Right hindlimb (tissue), 1 donor: ENCODE measurements at regions not wholly inside any gene's neighbourhood (a gene's known extent, or its start where the extent isn't known, plus 50 kb on each side); places are given as distances from the start of the nearest gene placed in this dataset.

Experiments used
- DNase-seq: peaks from one replicate; pipeline ENCODE4 v3.0.0-alpha.2; 2018

DNA sequence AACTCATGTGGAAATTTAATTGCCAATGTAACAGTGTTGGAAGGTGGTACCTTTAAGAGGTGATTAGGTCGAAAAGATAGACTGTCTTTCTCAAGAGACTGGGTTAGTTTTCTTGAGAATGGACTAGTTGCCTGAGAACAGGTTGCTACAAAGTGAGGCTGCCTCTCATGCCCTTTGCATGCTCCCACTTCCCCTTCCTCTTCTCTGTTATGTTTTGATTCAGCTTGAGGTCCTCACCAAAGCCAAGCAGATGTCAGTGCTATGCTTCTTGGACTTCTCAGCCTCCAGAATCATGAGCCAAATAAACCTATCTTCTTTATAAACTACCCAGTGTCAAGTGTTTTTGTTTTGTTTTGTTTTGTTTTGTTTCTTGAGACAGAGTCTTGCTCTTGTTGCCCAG lies 187.0 kb upstream of the RUNX1 start:
- DNase-seq = no peak

DNA sequence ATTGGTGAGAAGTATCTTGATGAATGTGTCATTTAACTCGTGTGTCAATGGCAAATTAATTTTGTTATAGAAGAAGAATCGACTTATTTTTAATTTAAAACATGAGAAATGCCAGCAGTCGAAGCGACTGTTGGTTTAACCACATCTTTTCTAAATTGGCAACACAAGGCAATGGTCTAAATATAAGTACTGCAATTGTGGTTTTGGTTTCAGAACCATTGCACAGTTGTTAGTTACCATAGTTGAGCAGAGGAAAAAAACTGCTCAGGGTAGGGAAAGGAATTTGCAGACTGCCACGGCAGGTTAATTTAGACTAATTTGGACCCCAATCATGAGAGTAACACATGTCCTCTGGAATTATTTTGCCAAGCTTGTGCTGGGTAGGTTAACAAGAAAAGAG lies 185.6 kb upstream of the RUNX1 start:
- no peak for DNase-seq

DNA sequence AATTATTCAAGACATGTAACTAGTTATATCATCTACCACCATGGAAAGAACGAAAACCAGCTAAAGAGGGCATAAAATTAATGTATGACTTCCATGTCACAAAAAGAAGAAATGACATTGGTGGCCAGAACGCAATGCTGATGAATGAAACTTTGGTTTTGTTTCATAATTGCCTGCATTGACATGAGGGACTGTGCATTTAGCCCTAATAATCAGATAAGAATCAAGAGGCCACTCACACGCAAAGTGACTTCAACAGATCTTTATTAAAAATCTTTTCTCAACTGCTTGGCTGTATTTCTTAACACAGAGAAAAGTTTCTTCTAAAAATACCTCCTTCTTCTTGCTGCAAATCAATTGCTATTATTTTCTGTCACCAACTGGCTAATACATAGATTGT lies 184.7 kb upstream of the RUNX1 start:
- DNase-seq = no peak

DNA sequence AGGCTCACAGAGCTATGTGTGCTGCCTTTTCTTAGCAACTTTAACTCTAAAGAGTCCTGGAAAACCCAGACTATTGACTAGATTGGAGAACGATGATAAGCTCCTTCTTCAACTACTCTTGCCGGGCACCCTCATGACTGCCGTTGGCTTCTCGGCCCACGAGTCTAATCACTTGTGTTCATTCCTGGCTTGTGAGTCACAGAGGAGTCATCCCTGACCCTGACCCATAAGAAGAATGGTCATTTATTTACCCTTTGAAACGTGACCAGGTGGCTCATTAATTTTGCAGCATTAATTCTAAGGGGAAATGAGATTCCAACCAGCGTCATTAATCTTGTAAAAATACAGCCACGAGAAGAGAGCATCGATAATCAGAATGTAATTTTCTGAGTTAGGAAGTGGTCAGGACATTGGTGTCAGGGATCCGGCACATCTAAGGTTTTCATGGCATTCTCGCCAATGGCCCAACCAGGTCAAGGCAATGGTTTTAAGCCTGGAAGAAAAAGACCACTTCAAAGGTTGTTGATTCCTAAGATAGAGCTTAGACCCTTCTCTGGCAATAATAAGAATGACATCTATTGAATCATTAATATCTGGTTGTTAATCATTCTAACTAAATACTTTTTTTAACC lies 183.6 kb upstream of the RUNX1 start:
- no peak for DNase-seq

DNA sequence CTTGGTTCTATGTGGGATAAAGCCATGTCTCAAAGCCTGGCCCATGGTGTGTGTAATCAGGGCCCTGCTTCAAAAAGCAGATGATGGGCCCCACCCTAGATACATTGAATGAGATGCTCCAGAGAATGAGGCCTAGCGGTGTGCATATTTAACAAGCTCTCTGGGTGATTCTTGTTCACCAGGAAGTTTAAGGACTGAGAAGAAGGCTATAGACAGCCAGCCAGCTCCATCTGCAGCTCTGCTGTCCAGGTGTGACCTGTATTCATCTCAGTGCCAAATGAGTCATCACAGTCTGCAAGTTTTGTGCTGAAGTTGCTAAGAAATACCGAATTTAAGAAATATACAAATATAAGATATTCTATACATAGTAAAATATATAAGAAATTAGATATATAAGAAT lies 182.0 kb upstream of the RUNX1 start:
- no peak for DNase-seq

DNA sequence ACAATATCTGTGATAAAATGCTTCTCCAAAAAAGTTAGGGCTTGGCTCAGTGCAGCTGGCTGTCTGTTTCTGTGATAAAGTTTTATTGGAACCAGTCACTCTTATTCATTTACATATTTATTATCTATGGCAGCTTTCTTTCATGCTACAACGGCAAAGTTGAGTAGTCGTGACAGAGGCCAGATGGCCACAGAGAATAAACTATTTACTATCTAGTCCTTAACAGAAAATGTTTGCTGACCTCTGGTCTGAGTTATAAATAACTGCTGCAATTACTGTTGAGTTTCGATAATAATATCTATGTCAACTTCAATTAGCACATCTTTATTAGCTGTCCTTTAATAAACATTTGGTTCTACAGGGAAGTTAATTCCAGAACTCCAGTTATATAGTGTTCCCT lies 180.2 kb upstream of the RUNX1 start:
- DNase-seq = no peak

DNA sequence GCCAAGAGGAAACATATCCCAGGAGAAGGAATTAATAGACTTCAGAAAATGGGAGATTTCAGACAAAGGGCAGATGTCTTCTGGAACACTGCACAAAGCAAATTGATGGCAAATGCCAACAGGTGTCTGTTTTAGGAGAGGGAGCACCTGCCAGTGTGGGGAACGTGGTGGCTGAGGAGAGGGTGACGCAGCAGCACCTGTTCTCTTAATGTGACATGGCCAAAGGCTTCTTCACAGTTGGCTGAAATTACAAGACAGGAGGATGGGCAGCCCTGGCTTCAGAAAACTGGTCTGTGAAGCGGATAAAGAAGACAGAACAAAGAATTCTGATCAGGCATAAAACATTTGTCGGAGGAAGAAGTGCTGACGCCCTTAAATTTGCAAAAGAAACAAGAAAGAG lies 178.7 kb upstream of the RUNX1 start:
- no peak for DNase-seq

DNA sequence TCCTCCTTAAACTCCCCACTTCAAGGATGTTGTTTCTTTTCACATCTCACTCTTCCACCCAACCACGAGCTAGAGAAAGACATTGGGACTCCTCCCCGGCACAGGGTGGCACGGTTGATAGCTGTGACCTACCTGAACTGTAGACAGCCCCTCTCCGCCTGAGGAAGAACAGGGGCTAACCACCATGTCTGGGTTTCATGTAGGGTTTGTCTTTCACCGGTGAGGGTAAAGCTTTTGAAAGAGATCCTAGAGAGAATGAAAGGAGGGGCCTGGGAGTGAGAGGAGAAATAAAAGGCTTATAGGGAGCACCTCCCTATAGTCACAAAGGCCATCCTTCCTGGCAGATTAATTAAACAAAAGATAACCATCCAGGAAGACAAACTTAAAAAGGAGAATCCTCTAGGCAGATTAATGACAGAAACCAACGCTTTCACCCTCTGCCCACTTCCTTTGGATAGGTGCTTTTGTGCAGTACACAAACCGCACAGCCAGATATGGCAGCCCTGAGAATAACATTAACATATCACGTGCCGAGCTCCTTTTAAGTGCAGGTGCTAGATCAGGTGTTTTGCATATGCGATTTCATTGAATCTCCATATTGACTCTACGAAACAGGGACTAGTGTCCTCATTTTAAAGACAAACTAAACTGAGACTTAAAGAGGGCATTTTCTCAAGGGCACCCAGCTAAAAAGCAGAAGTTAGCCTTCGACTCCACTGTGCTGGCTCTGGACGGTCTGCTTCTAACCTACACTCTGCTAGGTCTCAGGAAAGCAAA lies 178.1 kb upstream of the RUNX1 start:
- no peak for DNase-seq

DNA sequence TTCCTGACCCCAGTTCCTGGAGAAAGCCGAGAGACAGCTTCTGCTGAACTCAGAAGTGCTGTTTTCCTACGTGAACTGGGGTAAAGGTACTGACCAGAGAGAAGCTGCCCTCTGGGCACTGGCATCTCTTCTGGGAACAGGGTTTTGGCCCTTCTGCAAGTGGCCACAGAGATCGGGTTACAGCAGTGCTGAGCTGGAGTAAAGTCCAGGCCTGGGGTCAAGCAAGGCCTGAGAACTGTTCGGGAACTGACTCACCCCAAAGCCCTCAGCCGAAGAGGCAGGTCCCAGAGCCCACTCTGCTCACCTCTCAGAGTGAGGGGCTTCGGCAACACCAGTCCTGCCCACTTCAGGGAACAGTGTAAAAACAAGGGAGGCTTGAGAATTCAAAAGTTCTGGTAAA lies 177.2 kb upstream of the RUNX1 start:
- peak; percentile 47 for DNase-seq

DNA sequence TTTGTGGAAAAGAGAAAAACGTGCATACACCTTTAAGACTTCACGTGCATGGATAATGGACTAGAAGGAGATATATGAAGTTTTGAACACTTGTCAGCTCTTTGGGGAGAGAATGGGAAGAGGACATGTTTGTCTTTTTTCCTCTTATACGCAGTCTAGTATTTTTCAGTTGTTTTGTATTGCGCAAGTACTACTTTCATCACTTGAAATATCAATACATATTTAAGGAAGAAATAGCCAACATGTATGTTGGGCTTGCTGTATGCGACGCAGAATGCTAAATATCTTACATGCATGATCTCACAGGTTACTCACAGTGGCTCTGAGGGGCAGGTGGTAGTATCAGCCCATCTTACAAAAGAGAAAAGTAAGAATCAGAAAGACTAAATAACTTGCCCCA lies 176.5 kb upstream of the RUNX1 start:
- DNase-seq = no peak

DNA sequence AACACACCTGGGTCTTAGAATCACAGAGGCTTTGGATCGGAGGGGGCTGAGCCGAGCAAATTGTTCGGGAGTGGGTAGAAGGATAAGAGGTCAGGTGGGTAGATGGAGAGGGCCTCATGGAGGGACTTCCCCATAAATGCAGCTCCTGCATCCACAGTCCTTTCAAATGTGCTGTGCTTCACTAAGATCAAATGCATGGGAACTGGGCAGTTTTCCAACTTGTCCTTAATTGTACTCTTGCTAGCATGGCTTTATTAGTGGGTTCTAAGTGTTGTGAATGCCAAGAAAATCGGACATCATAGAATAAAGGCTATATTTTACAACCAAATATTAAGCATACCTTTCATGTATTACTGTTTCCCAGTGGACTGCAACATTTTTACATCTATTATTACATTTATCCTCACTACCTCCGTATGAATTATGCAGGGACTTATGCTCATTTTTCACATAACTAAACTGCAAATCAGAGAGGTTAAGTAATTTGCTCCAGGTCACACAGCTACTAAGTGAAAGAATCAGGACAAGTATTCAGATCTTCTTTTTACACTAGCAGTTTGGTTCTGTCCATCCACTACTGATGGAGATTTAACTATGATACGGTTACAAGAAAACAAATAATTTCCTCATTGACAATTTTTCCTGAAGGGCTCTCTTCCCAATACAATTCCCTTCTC lies 174.5 kb upstream of the RUNX1 start:
- no peak for DNase-seq

DNA sequence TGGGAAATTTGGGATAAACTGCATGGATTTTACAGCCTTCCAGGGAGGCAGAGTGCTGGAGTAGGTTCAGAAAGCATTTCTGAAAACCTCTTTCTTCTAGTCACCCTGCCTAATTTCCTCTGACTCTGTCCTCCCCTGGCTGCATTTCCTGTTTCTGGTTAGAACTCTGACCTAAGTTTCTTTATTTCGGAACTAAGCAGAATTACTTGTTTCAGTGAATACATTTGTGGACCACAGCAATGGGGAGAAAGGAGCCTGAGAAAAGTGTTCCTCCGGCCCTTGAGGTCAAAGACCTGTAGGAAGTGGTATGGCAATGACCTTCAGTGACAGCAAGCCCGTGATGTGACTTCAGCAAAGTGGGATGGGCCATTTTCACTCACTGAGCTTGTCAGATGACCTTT lies 173.4 kb upstream of the RUNX1 start:
- no peak for DNase-seq

DNA sequence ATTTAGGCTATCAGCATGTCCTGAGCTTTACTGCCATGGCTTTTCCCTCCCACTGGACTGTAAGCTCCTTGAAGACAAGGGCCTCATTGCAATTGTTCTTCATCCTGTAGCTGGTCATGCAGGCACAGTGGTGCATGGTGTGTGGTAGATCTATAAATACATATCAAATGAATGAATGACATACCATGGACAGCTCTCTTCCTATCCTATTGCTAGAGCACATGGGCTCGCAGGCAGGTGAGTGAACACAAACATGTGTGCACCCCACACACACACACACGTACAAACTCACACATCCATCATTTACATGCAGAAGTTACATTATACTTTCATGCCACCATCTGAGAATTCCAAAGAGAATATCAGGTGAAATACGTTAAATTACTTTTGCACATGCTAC lies 172.9 kb upstream of the RUNX1 start:
- no peak for DNase-seq

DNA sequence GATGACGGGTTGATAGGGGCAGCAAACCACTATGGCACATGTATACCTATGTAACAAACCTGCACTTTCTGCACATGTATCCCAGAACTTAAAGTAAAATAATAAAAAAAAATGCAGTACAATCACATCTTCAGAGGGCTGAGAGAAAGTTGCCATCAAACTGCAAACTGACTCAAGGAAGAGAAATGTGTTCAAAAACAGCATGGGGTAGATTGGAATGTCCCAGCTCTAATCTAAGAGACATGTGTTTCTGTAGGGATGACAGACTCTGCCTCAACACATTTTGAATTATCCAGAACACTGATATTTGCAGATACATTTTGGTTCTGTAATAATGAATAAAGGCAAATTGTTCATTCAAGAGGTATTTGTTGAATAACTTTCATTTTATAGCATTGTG lies 171.2 kb upstream of the RUNX1 start:
- DNase-seq = no peak

DNA sequence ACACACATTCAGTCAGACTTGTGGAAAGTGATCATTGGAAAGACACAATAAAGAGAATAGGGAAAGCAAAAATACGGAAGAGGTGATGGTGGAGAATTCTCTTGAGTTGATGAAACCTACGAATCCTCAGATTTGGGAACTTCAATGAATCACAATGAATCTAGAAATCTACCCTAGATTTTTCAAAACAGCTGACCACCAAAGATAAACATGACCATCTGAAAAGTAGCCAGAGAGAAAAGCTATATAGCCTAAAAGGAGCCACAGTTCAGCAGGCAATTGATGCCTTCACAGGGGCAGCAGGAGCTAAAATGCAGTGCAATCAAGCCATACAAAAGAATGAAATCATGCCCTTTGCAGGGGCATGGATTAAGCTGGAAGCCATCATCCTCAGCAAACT lies 170.6 kb upstream of the RUNX1 start:
- no peak for DNase-seq

DNA sequence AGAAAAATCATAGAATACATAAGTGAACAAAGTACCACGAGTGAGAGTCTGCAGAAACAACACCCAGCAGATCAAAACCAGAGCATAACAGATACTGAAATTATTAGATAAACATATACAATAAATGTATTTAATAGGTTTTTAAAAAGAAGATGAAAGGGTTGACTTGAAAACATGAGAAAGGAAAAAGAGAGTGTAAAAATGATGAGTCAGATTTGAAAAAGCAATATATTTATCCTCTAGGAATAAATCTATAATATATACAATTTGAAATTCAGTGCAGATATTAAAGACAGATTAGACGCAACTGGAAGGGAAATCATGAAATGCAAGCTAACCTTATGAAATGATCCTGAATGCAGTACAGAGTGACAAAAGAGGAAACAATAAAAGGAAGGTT lies 170.2 kb upstream of the RUNX1 start:
- no peak for DNase-seq

DNA sequence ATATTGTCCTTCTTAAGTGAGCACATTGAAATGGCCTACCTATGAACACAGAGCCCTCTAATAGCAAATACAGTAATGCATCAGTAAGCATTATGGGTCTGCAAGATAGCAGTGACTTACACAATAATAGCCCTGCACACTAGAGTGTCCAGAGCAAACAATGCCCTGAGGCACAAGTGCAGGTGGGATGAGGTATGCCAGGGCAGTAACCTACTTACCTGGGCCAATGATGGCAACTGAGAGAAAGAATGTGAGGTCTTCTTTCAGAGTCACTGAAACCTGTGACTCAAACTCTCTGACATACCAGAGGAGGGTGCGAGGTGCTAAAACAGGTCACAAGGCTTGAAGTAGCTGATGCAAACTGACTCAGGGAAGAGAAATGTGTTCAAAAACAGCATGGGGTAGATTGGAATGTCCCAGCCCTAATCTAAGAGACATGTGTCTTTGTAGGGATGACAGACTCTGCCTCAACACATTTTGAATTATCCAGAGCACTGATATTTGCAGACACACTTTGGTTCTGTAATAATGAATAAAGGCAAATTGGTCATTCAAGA lies 168.5 kb upstream of the RUNX1 start:
- DNase-seq = no peak

DNA sequence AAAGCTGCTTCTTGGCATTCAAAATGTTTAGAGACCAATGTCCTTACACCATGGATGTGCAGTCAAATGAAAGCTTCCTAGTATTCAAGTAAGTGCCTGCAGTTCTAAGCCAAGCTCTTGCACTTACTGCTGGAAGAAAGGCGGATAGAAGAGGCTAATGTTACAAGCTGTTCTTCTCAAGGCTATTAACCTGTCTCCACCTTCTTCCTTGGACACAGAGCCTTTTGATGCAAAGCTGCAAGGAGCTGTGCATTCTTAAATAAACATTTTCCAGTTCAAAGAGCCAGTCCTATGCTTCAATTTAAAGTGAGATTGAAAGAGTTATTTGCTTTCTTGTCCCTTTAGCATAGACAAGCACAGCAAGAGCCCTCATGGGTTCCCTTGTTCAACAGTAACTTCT lies 167.9 kb upstream of the RUNX1 start:
- DNase-seq = no peak

DNA sequence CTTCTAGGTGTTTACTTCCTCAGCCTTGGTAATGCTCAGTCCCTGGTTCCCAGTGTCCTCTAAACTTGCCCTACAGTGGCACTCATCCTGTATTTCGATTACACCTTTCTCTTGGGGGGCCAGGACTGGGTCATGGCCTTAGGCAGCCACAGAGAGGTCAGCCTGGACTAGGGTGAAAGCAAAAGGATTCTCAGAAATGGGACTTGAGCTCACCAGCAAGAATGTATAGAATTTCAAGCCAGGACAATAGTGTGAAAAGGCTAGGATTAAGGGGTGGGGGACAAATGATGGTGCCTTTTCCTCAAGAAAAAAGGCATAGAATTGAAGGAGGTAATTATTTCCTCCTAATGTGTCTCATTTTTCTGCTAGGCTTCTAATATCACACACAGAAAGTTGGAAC lies 166.8 kb upstream of the RUNX1 start:
- no peak for DNase-seq

DNA sequence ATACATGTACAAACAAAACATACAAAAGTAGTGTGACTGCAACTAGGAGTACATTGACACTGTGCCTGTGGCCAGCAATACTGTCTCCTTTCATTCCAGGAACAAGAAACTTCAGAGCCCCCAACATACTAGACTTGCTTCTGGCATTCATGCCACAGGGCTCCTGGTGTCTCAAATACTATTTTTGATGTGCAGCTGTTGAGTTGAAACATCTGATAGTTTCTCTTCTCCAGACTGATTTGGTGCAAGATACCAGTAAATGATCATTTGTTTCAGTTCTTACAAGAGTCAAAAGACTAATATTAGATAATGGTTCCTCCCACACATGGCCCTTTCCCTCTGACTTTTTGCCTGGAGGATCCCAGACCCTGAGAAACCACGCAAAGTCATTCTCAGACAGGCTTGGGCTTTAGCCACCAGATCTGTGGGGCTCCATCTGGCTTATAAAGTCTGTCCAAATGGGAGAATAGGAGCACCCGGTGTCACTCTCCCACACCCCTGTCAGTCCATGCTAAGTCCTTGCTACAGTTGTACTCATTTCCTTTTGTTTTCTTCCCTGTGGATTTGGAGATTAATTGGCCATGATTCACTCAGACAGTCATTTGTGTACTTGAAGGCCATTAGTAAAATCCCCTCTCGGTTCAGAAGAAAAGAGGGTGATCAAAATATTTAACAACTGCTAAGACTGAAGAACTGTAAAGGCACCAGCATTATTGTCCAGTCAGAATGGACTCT lies 163.5 kb upstream of the RUNX1 start:
- DNase-seq = no peak

DNA sequence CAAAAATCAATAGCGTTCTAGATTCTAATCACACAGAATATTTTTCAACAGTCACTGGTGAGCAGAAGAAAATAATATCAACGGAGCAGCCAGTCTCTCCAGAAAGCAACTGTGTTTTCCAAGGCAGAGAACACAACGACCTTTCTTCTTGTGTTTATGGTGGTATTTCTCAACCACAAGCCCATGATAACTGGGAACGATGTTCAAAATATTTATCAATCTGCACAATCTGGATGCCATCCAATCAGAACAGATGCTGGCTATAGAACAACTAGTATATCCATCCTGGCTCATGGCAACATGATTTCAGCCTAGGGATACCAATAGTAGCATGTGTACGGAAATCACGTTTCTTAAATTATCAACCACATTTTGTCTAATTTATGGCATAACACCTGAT lies 162.7 kb upstream of the RUNX1 start:
- DNase-seq = no peak

DNA sequence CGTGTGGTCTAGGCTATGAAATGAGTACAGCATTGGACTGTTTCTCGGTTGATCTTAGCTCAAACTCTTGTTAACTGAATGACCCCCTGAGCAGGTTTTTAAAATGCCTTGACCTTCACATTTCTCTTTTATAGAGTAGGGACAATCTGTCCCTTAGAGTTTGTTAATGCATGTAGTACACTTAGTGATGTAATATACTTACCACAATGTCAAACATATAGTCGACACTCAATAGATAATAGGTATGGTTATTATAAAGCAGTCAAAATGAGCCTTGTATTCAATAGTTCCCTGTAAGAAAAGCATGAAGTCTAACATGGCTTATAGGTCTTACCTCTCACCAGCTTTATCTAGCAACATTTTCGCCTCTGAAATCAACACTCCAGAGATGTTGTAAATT lies 161.0 kb upstream of the RUNX1 start:
- DNase-seq = no peak

DNA sequence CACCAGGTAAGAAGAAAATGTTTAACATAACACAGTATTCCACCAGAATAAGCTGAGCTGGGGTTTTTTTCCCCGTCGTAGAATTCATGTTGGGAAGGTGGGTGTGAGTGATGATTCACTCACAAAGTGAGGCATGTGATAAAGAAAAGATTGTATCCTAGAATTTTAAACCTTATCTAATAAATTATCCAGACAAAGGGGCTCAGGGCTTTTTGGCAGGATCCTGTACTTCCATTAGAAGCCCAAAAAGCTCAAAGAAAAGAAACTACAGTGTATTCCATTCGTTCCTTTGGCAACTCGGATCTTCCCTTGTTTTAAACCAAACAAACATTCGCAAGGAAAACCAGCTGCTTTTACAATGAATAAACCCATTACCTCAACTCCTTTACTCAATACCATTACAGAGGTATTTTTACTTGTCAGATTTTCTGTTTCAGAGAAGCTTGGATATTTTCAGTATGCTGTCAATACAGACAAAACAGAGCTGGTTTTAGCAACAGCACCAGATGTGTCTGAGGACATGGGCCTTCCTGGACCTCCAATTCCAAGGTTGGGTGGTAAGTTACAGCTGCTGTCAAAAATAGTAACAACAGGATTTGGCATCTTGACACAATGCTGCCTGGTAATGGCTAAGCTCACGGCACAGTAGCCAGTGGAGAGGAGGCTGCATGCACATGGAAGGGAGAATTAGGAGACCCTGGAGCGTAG lies 159.9 kb upstream of the RUNX1 start:
- no peak for DNase-seq
